IMR-90 (cell line): ENCODE measurements at regions not wholly inside any gene's neighbourhood (a gene's known extent, or its start where the extent isn't known, plus 50 kb on each side); places are given as distances from the start of the nearest gene placed in this dataset.
"Not testable (repeated sequence)": the region's sequence is repeated elsewhere in the genome, so short reads cannot be mapped to it uniquely, and the experiment has no call there.

ENCODE experiments used
- ATAC-seq: fragments of 200-7000 bp; cut with Tn5 transposase; 2 replicates; pipeline ENCODE4 v1.9.1; 2020; ENCODE audit warnings: low read depth, mild to moderate bottlenecking, moderate library complexity
- BruUV-seq: library from RNA; stranded (reverse); fragments of 400-500 nt; replicated peaks from 2 replicates; lab custom pipeline; 2021; lab: Mats Ljungman, UMichigan
- CTCF ChIA-PET: fragments of 300-600 bp; formaldehyde crosslinking; extraction: SDS; loops from one replicate; lab custom pipeline; 2021; ENCODE audit warnings: antibody characterized with exemption; lab: Yijun Ruan, JAX
- POLR2A ChIA-PET: fragments of 300-600 bp; sonication (Branson Sonifier 250); formaldehyde crosslinking; loops from one replicate; lab custom pipeline; 2022; ENCODE audit warnings: antibody characterized with exemption; ENCODE audit not compliant: unreplicated experiment; lab: Charles Lee
- DNase-seq: peaks from one replicate; pipeline ENCODE4 v3.0.0; 2013
- H2AFZ ChIP-seq: replicated peaks from 2 replicates; pipeline ENCODE3; 2013; ENCODE audit warnings: low read length, mild to moderate bottlenecking; ENCODE audit not compliant: poor library complexity
- H2AK5ac ChIP-seq: 2 replicates; pipeline ENCODE4 v1.6.1; 2013; ENCODE audit warnings: low read depth, low read length, inconsistent platforms
- H2AK9ac ChIP-seq: replicated peaks from 2 replicates; pipeline ENCODE3; 2013; ENCODE audit warnings: mild to moderate bottlenecking, low read depth, low read length, moderate library complexity; ENCODE audit not compliant: poor library complexity
- H2BK120ac ChIP-seq: 2 replicates; pipeline ENCODE4 v1.6.1; 2013; ENCODE audit warnings: low read depth, low read length, inconsistent platforms
- H2BK15ac ChIP-seq: 3 replicates; pipeline ENCODE4 v1.6.1; 2013; ENCODE audit warnings: low read depth, low read length, inconsistent platforms
- H2BK20ac ChIP-seq: 2 replicates; pipeline ENCODE4 v1.6.1; 2013; ENCODE audit warnings: low read depth, mild to moderate bottlenecking, inconsistent platforms, low read length, moderate library complexity
- H2BK5ac ChIP-seq: 2 replicates; pipeline ENCODE4 v1.6.1; 2013; ENCODE audit warnings: mild to moderate bottlenecking, low read depth, low read length, inconsistent platforms; ENCODE audit not compliant: poor library complexity, severe bottlenecking
- H3K14ac ChIP-seq: replicated peaks from 2 replicates; pipeline ENCODE4 v1.6.1; 2013; ENCODE audit warnings: low read depth, low read length, inconsistent platforms
- H3K18ac ChIP-seq: 2 replicates; pipeline ENCODE4 v1.6.1; 2013; ENCODE audit warnings: low read depth, low read length, control low read depth
- H3K23ac ChIP-seq: 2 replicates; pipeline ENCODE4 v1.6.1; 2013; ENCODE audit warnings: low read depth, low read length, inconsistent platforms
- H3K27ac ChIP-seq: 2 replicates; pipeline ENCODE4 v1.5.1; 2013; ENCODE audit warnings: mild to moderate bottlenecking, control low read depth, low read length; ENCODE audit not compliant: insufficient read depth
- H3K27me3 ChIP-seq: 2 replicates; pipeline ENCODE4 v1.6.1; 2013; ENCODE audit warnings: low read length; ENCODE audit not compliant: control insufficient read depth, insufficient read depth
- H3K36me3 ChIP-seq: 2 replicates; pipeline ENCODE4 v1.6.1; 2013; ENCODE audit warnings: low read length, mixed read lengths; ENCODE audit not compliant: control insufficient read depth, insufficient read depth
- H3K4ac ChIP-seq: 2 replicates; pipeline ENCODE4 v1.6.1; 2013; ENCODE audit warnings: low read depth, low read length, inconsistent platforms
- H3K4me1 ChIP-seq: 2 replicates; pipeline ENCODE4 v1.6.1; 2013; ENCODE audit warnings: low read length, mixed read lengths; ENCODE audit not compliant: control insufficient read depth, insufficient read depth
- H3K4me2 ChIP-seq: 2 replicates; pipeline ENCODE4 v1.6.1; 2013; ENCODE audit warnings: low read depth, mild to moderate bottlenecking, control low read depth, low read length, moderate library complexity
- H3K4me3 ChIP-seq: 2 replicates; pipeline ENCODE4 v1.5.1; 2013; ENCODE audit warnings: low read depth, mild to moderate bottlenecking, control low read depth, low read length, moderate library complexity; ENCODE audit not compliant: insufficient read depth
- H3K56ac ChIP-seq: 2 replicates; pipeline ENCODE4 v1.6.1; 2013; ENCODE audit warnings: low read length, inconsistent platforms; ENCODE audit not compliant: insufficient read depth; ENCODE audit errors: extremely low read depth
- H3K79me1 ChIP-seq, 2 experiments: 2 replicates each; pipeline ENCODE4 v1.6.1; 2013; ENCODE audit warnings: low read length in 2 of 2, inconsistent platforms in 1 of 2, low read depth in 1 of 2
- H3K9ac ChIP-seq: 2 replicates; pipeline ENCODE4 v1.6.1; 2013; ENCODE audit warnings: low read depth, low read length, control low read depth
- H3K9me1 ChIP-seq: 2 replicates; pipeline ENCODE4 v1.6.1; 2013; ENCODE audit warnings: low read length, inconsistent platforms; ENCODE audit not compliant: insufficient read depth
- H3K9me3 ChIP-seq: 2 replicates; pipeline ENCODE4 v1.6.1; 2013; ENCODE audit warnings: low read length; ENCODE audit not compliant: control insufficient read depth, insufficient read depth
- H4K20me1 ChIP-seq: 2 replicates; pipeline ENCODE4 v1.6.1; 2013; ENCODE audit warnings: low read length, inconsistent platforms; ENCODE audit not compliant: insufficient read depth
- H4K5ac ChIP-seq: 2 replicates; pipeline ENCODE4 v1.6.1; 2013; ENCODE audit warnings: mild to moderate bottlenecking, low read depth, low read length, control low read depth
- H4K8ac ChIP-seq, 2 experiments: 2 replicates each; pipeline ENCODE4 v1.6.1; 2013; ENCODE audit warnings: low read depth in 2 of 2, low read length in 2 of 2, control low read depth in 1 of 2, inconsistent platforms in 1 of 2
- H4K91ac ChIP-seq: 2 replicates; pipeline ENCODE4 v1.6.1; 2013; ENCODE audit warnings: low read depth, low read length, inconsistent platforms; ENCODE audit not compliant: insufficient read depth
- WGBS, 2 experiments: methylation state at CpG; one replicate each; pipeline versions ENCODE4 v1.1.5 to v1.1.7; 2013; ENCODE audit warnings: missing lambda C conversion rate in 2 of 2; ENCODE audit not compliant: insufficient read length in 1 of 2; ENCODE audit errors: extremely low coverage in 2 of 2; 5-methylcytosine and 5-hydroxymethylcytosine counted together
- dilution Hi-C: fragments of 300-500 bp; cut with HindIII; formaldehyde crosslinking; loops from one replicate; pipeline ENCODE4 v1.14.3; 2018; ENCODE audit warnings: low sequenced_read_pairs; ENCODE audit not compliant: unreplicated experiment
- in situ Hi-C: fragments of 300-500 bp; cut with MboI; formaldehyde crosslinking; loops from 3 replicates; pipeline ENCODE4 v1.14.3; 2019; ENCODE audit warnings: low sequenced_read_pairs, inconsistent platforms, mixed read lengths
- intact Hi-C: fragments of 100-400 bp; cut with micrococcal nuclease; formaldehyde crosslinking; loops from 2 replicates; pipeline ENCODE4 v1.10.0; 2022

GRCh38 chr14:106474261-106475028 lies 948.1 kb downstream of the TMEM121 start:
- ATAC-seq, H2BK5ac ChIP-seq, H3K14ac ChIP-seq, H4K8ac ChIP-seq, H3K79me1 ChIP-seq, H2BK20ac ChIP-seq, H4K20me1 ChIP-seq, H2AK5ac ChIP-seq, H3K18ac ChIP-seq, H3K27me3 ChIP-seq, CTCF ChIA-PET, H3K9me3 ChIP-seq, H4K5ac ChIP-seq, H3K36me3 ChIP-seq, H3K9me1 ChIP-seq, H2BK120ac ChIP-seq, H3K23ac ChIP-seq, H2AFZ ChIP-seq, dilution Hi-C loops, H2AK9ac ChIP-seq, H3K56ac ChIP-seq, BruUV-seq, POLR2A ChIA-PET, H3K4ac ChIP-seq, H3K4me1 ChIP-seq, H3K27ac ChIP-seq, in situ Hi-C loops, DNase-seq, H3K4me3 ChIP-seq, H2BK15ac ChIP-seq, H4K91ac ChIP-seq, H3K9ac ChIP-seq, intact Hi-C loops, H3K4me2 ChIP-seq: not testable (repeated sequence)
- 33% methylated on average over 1 of the region's 6 CpGs; no CpG with 5 or more reads in 1 of the 2 experiments for WGBS, 2 experiments

- H3K4ac ChIP-seq, intact Hi-C loops, H3K79me1 ChIP-seq, H4K8ac ChIP-seq, H4K20me1 ChIP-seq, DNase-seq, H2AK9ac ChIP-seq, H3K23ac ChIP-seq, H3K36me3 ChIP-seq, H3K9ac ChIP-seq, H2AFZ ChIP-seq, H2BK20ac ChIP-seq, H2BK5ac ChIP-seq, H3K56ac ChIP-seq, H3K4me2 ChIP-seq, H3K27me3 ChIP-seq, ATAC-seq, H2AK5ac ChIP-seq, H4K91ac ChIP-seq, H4K5ac ChIP-seq, in situ Hi-C loops, H3K4me1 ChIP-seq, POLR2A ChIA-PET, CTCF ChIA-PET, H3K18ac ChIP-seq, H2BK15ac ChIP-seq, BruUV-seq, H3K9me1 ChIP-seq, H3K9me3 ChIP-seq, H3K4me3 ChIP-seq, dilution Hi-C loops, H3K27ac ChIP-seq, H2BK120ac ChIP-seq, H3K14ac ChIP-seq: not testable (repeated sequence)
- WGBS, 2 experiments = no CpG with 5 or more reads among the region's 3 CpGs
Observed at GRCh38 chr14:106475214-106475613, 948.8 kb downstream of the TMEM121 start.
